IMR-90 (cell line): ENCODE measurements at regions not wholly inside any gene's neighbourhood (a gene's known extent, or its start where the extent isn't known, plus 50 kb on each side); places are given as distances from the start of the nearest gene placed in this dataset.

ENCODE experiments used
- ATAC-seq: fragments of 200-7000 bp; cut with Tn5 transposase; 2 replicates; pipeline ENCODE4 v1.9.1; 2020; ENCODE audit warnings: low read depth, mild to moderate bottlenecking, moderate library complexity
- BruUV-seq: library from RNA; stranded (reverse); fragments of 400-500 nt; replicated peaks from 2 replicates; lab custom pipeline; 2021; lab: Mats Ljungman, UMichigan
- CTCF ChIA-PET: fragments of 300-600 bp; formaldehyde crosslinking; extraction: SDS; loops from one replicate; lab custom pipeline; 2021; ENCODE audit warnings: antibody characterized with exemption; lab: Yijun Ruan, JAX
- POLR2A ChIA-PET: fragments of 300-600 bp; sonication (Branson Sonifier 250); formaldehyde crosslinking; loops from one replicate; lab custom pipeline; 2022; ENCODE audit warnings: antibody characterized with exemption; ENCODE audit not compliant: unreplicated experiment; lab: Charles Lee
- DNase-seq: peaks from one replicate; pipeline ENCODE4 v3.0.0; 2013
- H2AFZ ChIP-seq: replicated peaks from 2 replicates; pipeline ENCODE3; 2013; ENCODE audit warnings: low read length, mild to moderate bottlenecking; ENCODE audit not compliant: poor library complexity
- H2AK5ac ChIP-seq: 2 replicates; pipeline ENCODE4 v1.6.1; 2013; ENCODE audit warnings: low read depth, low read length, inconsistent platforms
- H2AK9ac ChIP-seq: replicated peaks from 2 replicates; pipeline ENCODE3; 2013; ENCODE audit warnings: mild to moderate bottlenecking, low read depth, low read length, moderate library complexity; ENCODE audit not compliant: poor library complexity
- H2BK120ac ChIP-seq: 2 replicates; pipeline ENCODE4 v1.6.1; 2013; ENCODE audit warnings: low read depth, low read length, inconsistent platforms
- H2BK15ac ChIP-seq: 3 replicates; pipeline ENCODE4 v1.6.1; 2013; ENCODE audit warnings: low read depth, low read length, inconsistent platforms
- H2BK20ac ChIP-seq: 2 replicates; pipeline ENCODE4 v1.6.1; 2013; ENCODE audit warnings: low read depth, mild to moderate bottlenecking, inconsistent platforms, low read length, moderate library complexity
- H2BK5ac ChIP-seq: 2 replicates; pipeline ENCODE4 v1.6.1; 2013; ENCODE audit warnings: mild to moderate bottlenecking, low read depth, low read length, inconsistent platforms; ENCODE audit not compliant: poor library complexity, severe bottlenecking
- H3K14ac ChIP-seq: replicated peaks from 2 replicates; pipeline ENCODE4 v1.6.1; 2013; ENCODE audit warnings: low read depth, low read length, inconsistent platforms
- H3K18ac ChIP-seq: 2 replicates; pipeline ENCODE4 v1.6.1; 2013; ENCODE audit warnings: low read depth, low read length, control low read depth
- H3K23ac ChIP-seq: 2 replicates; pipeline ENCODE4 v1.6.1; 2013; ENCODE audit warnings: low read depth, low read length, inconsistent platforms
- H3K27ac ChIP-seq: 2 replicates; pipeline ENCODE4 v1.5.1; 2013; ENCODE audit warnings: mild to moderate bottlenecking, control low read depth, low read length; ENCODE audit not compliant: insufficient read depth
- H3K27me3 ChIP-seq: 2 replicates; pipeline ENCODE4 v1.6.1; 2013; ENCODE audit warnings: low read length; ENCODE audit not compliant: control insufficient read depth, insufficient read depth
- H3K36me3 ChIP-seq: 2 replicates; pipeline ENCODE4 v1.6.1; 2013; ENCODE audit warnings: low read length, mixed read lengths; ENCODE audit not compliant: control insufficient read depth, insufficient read depth
- H3K4ac ChIP-seq: 2 replicates; pipeline ENCODE4 v1.6.1; 2013; ENCODE audit warnings: low read depth, low read length, inconsistent platforms
- H3K4me1 ChIP-seq: 2 replicates; pipeline ENCODE4 v1.6.1; 2013; ENCODE audit warnings: low read length, mixed read lengths; ENCODE audit not compliant: control insufficient read depth, insufficient read depth
- H3K4me2 ChIP-seq: 2 replicates; pipeline ENCODE4 v1.6.1; 2013; ENCODE audit warnings: low read depth, mild to moderate bottlenecking, control low read depth, low read length, moderate library complexity
- H3K4me3 ChIP-seq: 2 replicates; pipeline ENCODE4 v1.5.1; 2013; ENCODE audit warnings: low read depth, mild to moderate bottlenecking, control low read depth, low read length, moderate library complexity; ENCODE audit not compliant: insufficient read depth
- H3K56ac ChIP-seq: 2 replicates; pipeline ENCODE4 v1.6.1; 2013; ENCODE audit warnings: low read length, inconsistent platforms; ENCODE audit not compliant: insufficient read depth; ENCODE audit errors: extremely low read depth
- H3K79me1 ChIP-seq, 2 experiments: 2 replicates each; pipeline ENCODE4 v1.6.1; 2013; ENCODE audit warnings: low read length in 2 of 2, inconsistent platforms in 1 of 2, low read depth in 1 of 2
- H3K9ac ChIP-seq: 2 replicates; pipeline ENCODE4 v1.6.1; 2013; ENCODE audit warnings: low read depth, low read length, control low read depth
- H3K9me1 ChIP-seq: 2 replicates; pipeline ENCODE4 v1.6.1; 2013; ENCODE audit warnings: low read length, inconsistent platforms; ENCODE audit not compliant: insufficient read depth
- H3K9me3 ChIP-seq: 2 replicates; pipeline ENCODE4 v1.6.1; 2013; ENCODE audit warnings: low read length; ENCODE audit not compliant: control insufficient read depth, insufficient read depth
- H4K20me1 ChIP-seq: 2 replicates; pipeline ENCODE4 v1.6.1; 2013; ENCODE audit warnings: low read length, inconsistent platforms; ENCODE audit not compliant: insufficient read depth
- H4K5ac ChIP-seq: 2 replicates; pipeline ENCODE4 v1.6.1; 2013; ENCODE audit warnings: mild to moderate bottlenecking, low read depth, low read length, control low read depth
- H4K8ac ChIP-seq, 2 experiments: 2 replicates each; pipeline ENCODE4 v1.6.1; 2013; ENCODE audit warnings: low read depth in 2 of 2, low read length in 2 of 2, control low read depth in 1 of 2, inconsistent platforms in 1 of 2
- H4K91ac ChIP-seq: 2 replicates; pipeline ENCODE4 v1.6.1; 2013; ENCODE audit warnings: low read depth, low read length, inconsistent platforms; ENCODE audit not compliant: insufficient read depth
- BHLHE40 ChIP-seq: fragments of 150-350 bp; IDR thresholded peaks from 2 replicates; pipeline ENCODE4 v1.6.1; 2016; ENCODE audit warnings: mild to moderate bottlenecking, low read depth, low read length
- CEBPB ChIP-seq: IDR thresholded peaks from 2 replicates; pipeline ENCODE4 v1.6.1; 2012; ENCODE audit warnings: low read depth, low read length, improper control_type of control experiment
- CHD1 ChIP-seq: IDR thresholded peaks from 2 replicates; pipeline ENCODE4 v1.6.1; 2012; ENCODE audit warnings: low read depth, low read length, improper control_type of control experiment
- ELK1 ChIP-seq: fragments of 150-350 bp; IDR thresholded peaks from 2 replicates; pipeline ENCODE4 v1.6.1; 2016; ENCODE audit warnings: low read depth, mild to moderate bottlenecking, low read length, moderate library complexity, borderline replicate concordance
- FOS ChIP-seq: fragments of 150-350 bp; IDR thresholded peaks from 2 replicates; pipeline ENCODE4 v1.6.1; 2016; ENCODE audit warnings: low read depth, low read length
- MAFK ChIP-seq: IDR thresholded peaks from 2 replicates; pipeline ENCODE4 v1.6.1; 2012; ENCODE audit warnings: low read depth, low read length, improper control_type of control experiment
- MAZ ChIP-seq: IDR thresholded peaks from 2 replicates; pipeline ENCODE4 v1.6.1; 2012; ENCODE audit warnings: low read depth, mild to moderate bottlenecking, low read length, improper control_type of control experiment, moderate library complexity, borderline replicate concordance
- MXI1 ChIP-seq: IDR thresholded peaks from 2 replicates; pipeline ENCODE4 v1.6.1; 2012; ENCODE audit warnings: low read depth, mild to moderate bottlenecking, low read length, moderate library complexity, borderline replicate concordance
- NFE2L2 ChIP-seq: fragments of 150-350 bp; IDR thresholded peaks from 2 replicates; pipeline ENCODE4 v1.6.1; 2016; ENCODE audit warnings: low read depth, mild to moderate bottlenecking, low read length
- POLR2A ChIP-seq: IDR thresholded peaks from 2 replicates; pipeline ENCODE4 v1.6.1; 2012; ENCODE audit warnings: mild to moderate bottlenecking, low read depth, low read length
- RAD21 ChIP-seq: IDR thresholded peaks from 2 replicates; pipeline ENCODE4 v1.6.1; 2012; ENCODE audit warnings: low read length, improper control_type of control experiment
- RCOR1 ChIP-seq: IDR thresholded peaks from 2 replicates; pipeline ENCODE4 v1.6.1; 2012; ENCODE audit warnings: mild to moderate bottlenecking, low read length, improper control_type of control experiment; ENCODE audit not compliant: insufficient replicate concordance
- SMC3 ChIP-seq: fragments of 150-350 bp; IDR thresholded peaks from 2 replicates; pipeline ENCODE4 v1.6.1; 2016; ENCODE audit warnings: low read depth, mild to moderate bottlenecking, antibody characterized with exemption, low read length, moderate library complexity
- USF2 ChIP-seq: fragments of 150-350 bp; IDR thresholded peaks from 2 replicates; pipeline ENCODE4 v1.6.1; 2017; ENCODE audit warnings: mild to moderate bottlenecking, antibody characterized with exemption, low read length, low read depth
- WGBS, 2 experiments: methylation state at CpG; one replicate each; pipeline versions ENCODE4 v1.1.5 to v1.1.7; 2013; ENCODE audit warnings: missing lambda C conversion rate in 2 of 2; ENCODE audit not compliant: insufficient read length in 1 of 2; ENCODE audit errors: extremely low coverage in 2 of 2; 5-methylcytosine and 5-hydroxymethylcytosine counted together
- dilution Hi-C: fragments of 300-500 bp; cut with HindIII; formaldehyde crosslinking; loops from one replicate; pipeline ENCODE4 v1.14.3; 2018; ENCODE audit warnings: low sequenced_read_pairs; ENCODE audit not compliant: unreplicated experiment
- in situ Hi-C: fragments of 300-500 bp; cut with MboI; formaldehyde crosslinking; loops from 3 replicates; pipeline ENCODE4 v1.14.3; 2019; ENCODE audit warnings: low sequenced_read_pairs, inconsistent platforms, mixed read lengths
- intact Hi-C: fragments of 100-400 bp; cut with micrococcal nuclease; formaldehyde crosslinking; loops from 2 replicates; pipeline ENCODE4 v1.10.0; 2022

- no peak for TF ChIP-seq NFE2L2
These were observed 90.0 kb upstream of the CLMN start (continued) for GRCh38 chr14:95409477-95410272.

GRCh38 chr14:95408731-95409476, 89.2 kb upstream of the CLMN start:
- no peak overlapping the region for H4K91ac ChIP-seq
- H2BK20ac ChIP-seq = no peak overlapping the region
- H3K4me3 ChIP-seq = no peak overlapping the region
- POLR2A ChIA-PET = no interaction called here
- H3K18ac ChIP-seq = no peak overlapping the region
- no peak overlapping the region for H3K4ac ChIP-seq
- H4K5ac ChIP-seq = no peak overlapping the region
- ATAC-seq = no peak
- no peaks in the 10 kb centered on the region for H3K79me1 ChIP-seq
- no peak overlapping the region for H3K4me2 ChIP-seq
- intact Hi-C loops (no loop called here), dilution Hi-C loops (no loop called here), in situ Hi-C loops (no loop called here)
- no peaks in the 10 kb centered on the region; the same call in 1 of the 2 replicates for H3K4me1 ChIP-seq
- CTCF ChIA-PET = no interaction called here
- peaks cover 4% of the 10 kb centered on the region; the same call in 1 of the 2 replicates for H3K27me3 ChIP-seq
- no peaks in the 10 kb centered on the region for H4K20me1 ChIP-seq
- H4K8ac ChIP-seq = no peak overlapping the region
- no peak overlapping the region for H2AK9ac ChIP-seq
- no peak for DNase-seq
- BruUV-seq = no TSS peak
- no peak overlapping the region for H3K27ac ChIP-seq
- no peak overlapping the region for H2BK5ac ChIP-seq
- H3K23ac ChIP-seq = no peak overlapping the region
- H3K9me3 ChIP-seq = no peaks in the 10 kb centered on the region
- 77% methylated on average over 6 of the region's 17 CpGs; no CpG with 5 or more reads in 1 of the 2 experiments for WGBS, 2 experiments
- no peaks in the 10 kb centered on the region for H3K9me1 ChIP-seq
- no peak overlapping the region for H2AFZ ChIP-seq
- no peak overlapping the region for H2AK5ac ChIP-seq
- H2BK120ac ChIP-seq = no peak overlapping the region
- H3K56ac ChIP-seq = no peak overlapping the region
- no peak overlapping the region for H3K14ac ChIP-seq
- H2BK15ac ChIP-seq = no peak overlapping the region
- no peak overlapping the region for H3K9ac ChIP-seq
- H3K36me3 ChIP-seq = no peaks in the 10 kb centered on the region
- TF ChIP-seq RAD21 (no peak), CHD1 (no peak), MAZ (no peak), USF2 (no peak), SMC3 (no peak), CEBPB (no peak), MXI1 (no peak), ELK1 (no peak), MAFK (no peak), RCOR1 (no peak), BHLHE40 (no peak), NFE2L2 (no peak), POLR2A (no peak), FOS (no peak)
